IMR-90 (cell line): ENCODE measurements at regions not wholly inside any gene's neighbourhood (a gene's known extent, or its start where the extent isn't known, plus 50 kb on each side); places are given as distances from the start of the nearest gene placed in this dataset.

ENCODE experiments used
- ATAC-seq: fragments of 200-7000 bp; cut with Tn5 transposase; 2 replicates; pipeline ENCODE4 v1.9.1; 2020; ENCODE audit warnings: low read depth, mild to moderate bottlenecking, moderate library complexity
- BruUV-seq: library from RNA; stranded (reverse); fragments of 400-500 nt; replicated peaks from 2 replicates; lab custom pipeline; 2021; lab: Mats Ljungman, UMichigan
- CTCF ChIA-PET: fragments of 300-600 bp; formaldehyde crosslinking; extraction: SDS; loops from one replicate; lab custom pipeline; 2021; ENCODE audit warnings: antibody characterized with exemption; lab: Yijun Ruan, JAX
- POLR2A ChIA-PET: fragments of 300-600 bp; sonication (Branson Sonifier 250); formaldehyde crosslinking; loops from one replicate; lab custom pipeline; 2022; ENCODE audit warnings: antibody characterized with exemption; ENCODE audit not compliant: unreplicated experiment; lab: Charles Lee
- DNase-seq: peaks from one replicate; pipeline ENCODE4 v3.0.0; 2013
- H2AFZ ChIP-seq: replicated peaks from 2 replicates; pipeline ENCODE3; 2013; ENCODE audit warnings: low read length, mild to moderate bottlenecking; ENCODE audit not compliant: poor library complexity
- H2AK5ac ChIP-seq: 2 replicates; pipeline ENCODE4 v1.6.1; 2013; ENCODE audit warnings: low read depth, low read length, inconsistent platforms
- H2AK9ac ChIP-seq: replicated peaks from 2 replicates; pipeline ENCODE3; 2013; ENCODE audit warnings: mild to moderate bottlenecking, low read depth, low read length, moderate library complexity; ENCODE audit not compliant: poor library complexity
- H2BK120ac ChIP-seq: 2 replicates; pipeline ENCODE4 v1.6.1; 2013; ENCODE audit warnings: low read depth, low read length, inconsistent platforms
- H2BK15ac ChIP-seq: 3 replicates; pipeline ENCODE4 v1.6.1; 2013; ENCODE audit warnings: low read depth, low read length, inconsistent platforms
- H2BK20ac ChIP-seq: 2 replicates; pipeline ENCODE4 v1.6.1; 2013; ENCODE audit warnings: low read depth, mild to moderate bottlenecking, inconsistent platforms, low read length, moderate library complexity
- H2BK5ac ChIP-seq: 2 replicates; pipeline ENCODE4 v1.6.1; 2013; ENCODE audit warnings: mild to moderate bottlenecking, low read depth, low read length, inconsistent platforms; ENCODE audit not compliant: poor library complexity, severe bottlenecking
- H3K14ac ChIP-seq: replicated peaks from 2 replicates; pipeline ENCODE4 v1.6.1; 2013; ENCODE audit warnings: low read depth, low read length, inconsistent platforms
- H3K18ac ChIP-seq: 2 replicates; pipeline ENCODE4 v1.6.1; 2013; ENCODE audit warnings: low read depth, low read length, control low read depth
- H3K23ac ChIP-seq: 2 replicates; pipeline ENCODE4 v1.6.1; 2013; ENCODE audit warnings: low read depth, low read length, inconsistent platforms
- H3K27ac ChIP-seq: 2 replicates; pipeline ENCODE4 v1.5.1; 2013; ENCODE audit warnings: mild to moderate bottlenecking, control low read depth, low read length; ENCODE audit not compliant: insufficient read depth
- H3K27me3 ChIP-seq: 2 replicates; pipeline ENCODE4 v1.6.1; 2013; ENCODE audit warnings: low read length; ENCODE audit not compliant: control insufficient read depth, insufficient read depth
- H3K36me3 ChIP-seq: 2 replicates; pipeline ENCODE4 v1.6.1; 2013; ENCODE audit warnings: low read length, mixed read lengths; ENCODE audit not compliant: control insufficient read depth, insufficient read depth
- H3K4ac ChIP-seq: 2 replicates; pipeline ENCODE4 v1.6.1; 2013; ENCODE audit warnings: low read depth, low read length, inconsistent platforms
- H3K4me1 ChIP-seq: 2 replicates; pipeline ENCODE4 v1.6.1; 2013; ENCODE audit warnings: low read length, mixed read lengths; ENCODE audit not compliant: control insufficient read depth, insufficient read depth
- H3K4me2 ChIP-seq: 2 replicates; pipeline ENCODE4 v1.6.1; 2013; ENCODE audit warnings: low read depth, mild to moderate bottlenecking, control low read depth, low read length, moderate library complexity
- H3K4me3 ChIP-seq: 2 replicates; pipeline ENCODE4 v1.5.1; 2013; ENCODE audit warnings: low read depth, mild to moderate bottlenecking, control low read depth, low read length, moderate library complexity; ENCODE audit not compliant: insufficient read depth
- H3K56ac ChIP-seq: 2 replicates; pipeline ENCODE4 v1.6.1; 2013; ENCODE audit warnings: low read length, inconsistent platforms; ENCODE audit not compliant: insufficient read depth; ENCODE audit errors: extremely low read depth
- H3K79me1 ChIP-seq, 2 experiments: 2 replicates each; pipeline ENCODE4 v1.6.1; 2013; ENCODE audit warnings: low read length in 2 of 2, inconsistent platforms in 1 of 2, low read depth in 1 of 2
- H3K9ac ChIP-seq: 2 replicates; pipeline ENCODE4 v1.6.1; 2013; ENCODE audit warnings: low read depth, low read length, control low read depth
- H3K9me1 ChIP-seq: 2 replicates; pipeline ENCODE4 v1.6.1; 2013; ENCODE audit warnings: low read length, inconsistent platforms; ENCODE audit not compliant: insufficient read depth
- H3K9me3 ChIP-seq: 2 replicates; pipeline ENCODE4 v1.6.1; 2013; ENCODE audit warnings: low read length; ENCODE audit not compliant: control insufficient read depth, insufficient read depth
- H4K20me1 ChIP-seq: 2 replicates; pipeline ENCODE4 v1.6.1; 2013; ENCODE audit warnings: low read length, inconsistent platforms; ENCODE audit not compliant: insufficient read depth
- H4K5ac ChIP-seq: 2 replicates; pipeline ENCODE4 v1.6.1; 2013; ENCODE audit warnings: mild to moderate bottlenecking, low read depth, low read length, control low read depth
- H4K8ac ChIP-seq, 2 experiments: 2 replicates each; pipeline ENCODE4 v1.6.1; 2013; ENCODE audit warnings: low read depth in 2 of 2, low read length in 2 of 2, control low read depth in 1 of 2, inconsistent platforms in 1 of 2
- H4K91ac ChIP-seq: 2 replicates; pipeline ENCODE4 v1.6.1; 2013; ENCODE audit warnings: low read depth, low read length, inconsistent platforms; ENCODE audit not compliant: insufficient read depth
- CHD1 ChIP-seq: IDR thresholded peaks from 2 replicates; pipeline ENCODE4 v1.6.1; 2012; ENCODE audit warnings: low read depth, low read length, improper control_type of control experiment
- CTCF ChIP-seq: conservative IDR thresholded peaks from 2 replicates; pipeline ENCODE4 v1.5.1; 2012; ENCODE audit warnings: mild to moderate bottlenecking, low read depth, low read length, improper control_type of control experiment
- MAFK ChIP-seq: IDR thresholded peaks from 2 replicates; pipeline ENCODE4 v1.6.1; 2012; ENCODE audit warnings: low read depth, low read length, improper control_type of control experiment
- MXI1 ChIP-seq: IDR thresholded peaks from 2 replicates; pipeline ENCODE4 v1.6.1; 2012; ENCODE audit warnings: low read depth, mild to moderate bottlenecking, low read length, moderate library complexity, borderline replicate concordance
- RCOR1 ChIP-seq: IDR thresholded peaks from 2 replicates; pipeline ENCODE4 v1.6.1; 2012; ENCODE audit warnings: mild to moderate bottlenecking, low read length, improper control_type of control experiment; ENCODE audit not compliant: insufficient replicate concordance
- RFX5 ChIP-seq: IDR thresholded peaks from 2 replicates; pipeline ENCODE4 v1.8.0; 2012; ENCODE audit warnings: low read depth, mild to moderate bottlenecking, low read length, moderate library complexity
- WGBS, 2 experiments: methylation state at CpG; one replicate each; pipeline versions ENCODE4 v1.1.5 to v1.1.7; 2013; ENCODE audit warnings: missing lambda C conversion rate in 2 of 2; ENCODE audit not compliant: insufficient read length in 1 of 2; ENCODE audit errors: extremely low coverage in 2 of 2; 5-methylcytosine and 5-hydroxymethylcytosine counted together
- dilution Hi-C: fragments of 300-500 bp; cut with HindIII; formaldehyde crosslinking; loops from one replicate; pipeline ENCODE4 v1.14.3; 2018; ENCODE audit warnings: low sequenced_read_pairs; ENCODE audit not compliant: unreplicated experiment
- in situ Hi-C: fragments of 300-500 bp; cut with MboI; formaldehyde crosslinking; loops from 3 replicates; pipeline ENCODE4 v1.14.3; 2019; ENCODE audit warnings: low sequenced_read_pairs, inconsistent platforms, mixed read lengths
- intact Hi-C: fragments of 100-400 bp; cut with micrococcal nuclease; formaldehyde crosslinking; loops from 2 replicates; pipeline ENCODE4 v1.10.0; 2022
- TF ChIP-seq, protein P1 (sequence below): fragments of 150-350 bp; IDR thresholded peaks from 2 replicates; pipeline ENCODE4 v1.6.1; 2016; ENCODE audit warnings: low read depth, mild to moderate bottlenecking, low read length, moderate library complexity, borderline replicate concordance
- TF ChIP-seq, protein P2 (sequence below): fragments of 150-350 bp; IDR thresholded peaks from 2 replicates; pipeline ENCODE4 v1.6.1; 2017; ENCODE audit warnings: mild to moderate bottlenecking, antibody characterized with exemption, low read length, low read depth

DNA sequence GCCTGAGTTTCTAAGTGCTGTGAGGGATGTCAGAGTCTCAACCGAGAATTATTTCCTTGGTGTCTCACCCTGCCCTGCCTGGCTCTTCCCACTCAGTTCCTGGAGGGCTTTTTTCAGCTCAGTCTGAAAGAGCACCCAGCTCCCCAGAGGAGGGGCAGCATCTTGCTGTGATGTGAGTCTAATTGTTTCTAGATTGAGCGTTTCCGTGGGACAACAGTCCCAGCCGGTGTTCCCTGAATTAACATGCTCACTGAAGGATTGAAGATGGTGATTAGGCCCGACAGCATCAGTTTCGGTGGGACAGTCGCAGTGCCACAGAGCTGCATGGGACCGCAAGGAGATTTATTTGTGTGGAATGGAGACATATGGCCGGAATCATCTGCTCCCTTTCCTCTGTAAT is 587.6 kb downstream of the DHX35 start:
- no peak overlapping the region for H4K91ac ChIP-seq
- no peak overlapping the region for H4K8ac ChIP-seq
- no TSS peak for BruUV-seq
- H3K27ac ChIP-seq = no peak overlapping the region
- H3K79me1 ChIP-seq = no peaks in the 10 kb centered on the region
- no peak overlapping the region for H2BK15ac ChIP-seq
- H3K18ac ChIP-seq = no peak overlapping the region
- no peaks in the 10 kb centered on the region for H3K36me3 ChIP-seq
- no peak overlapping the region for H2AK5ac ChIP-seq
- intact Hi-C loops = no loop called here
- dilution Hi-C loops = no loop called here
- no peaks in the 10 kb centered on the region for H3K9me1 ChIP-seq
- no peak overlapping the region for H3K4ac ChIP-seq
- H2AK9ac ChIP-seq = no peak overlapping the region
- DNase-seq (no peak), ATAC-seq (no peak)
- H3K4me2 ChIP-seq = no peak overlapping the region
- H3K9me3 ChIP-seq = peaks cover 8% of the 10 kb centered on the region
- WGBS, 2 experiments = 55% methylated on average over 3 of the region's 9 CpGs; no CpG with 5 or more reads in 1 of the 2 experiments
- no peak overlapping the region for H3K9ac ChIP-seq
- in situ Hi-C loops = no loop called here
- no peaks in the 10 kb centered on the region for H3K4me1 ChIP-seq
- TF ChIP-seq MXI1 (no peak), RCOR1 (no peak), CTCF (no peak), MAFK (no peak), RFX5 (no peak), CHD1 (no peak)
- TF ChIP-seq, protein P1, sequence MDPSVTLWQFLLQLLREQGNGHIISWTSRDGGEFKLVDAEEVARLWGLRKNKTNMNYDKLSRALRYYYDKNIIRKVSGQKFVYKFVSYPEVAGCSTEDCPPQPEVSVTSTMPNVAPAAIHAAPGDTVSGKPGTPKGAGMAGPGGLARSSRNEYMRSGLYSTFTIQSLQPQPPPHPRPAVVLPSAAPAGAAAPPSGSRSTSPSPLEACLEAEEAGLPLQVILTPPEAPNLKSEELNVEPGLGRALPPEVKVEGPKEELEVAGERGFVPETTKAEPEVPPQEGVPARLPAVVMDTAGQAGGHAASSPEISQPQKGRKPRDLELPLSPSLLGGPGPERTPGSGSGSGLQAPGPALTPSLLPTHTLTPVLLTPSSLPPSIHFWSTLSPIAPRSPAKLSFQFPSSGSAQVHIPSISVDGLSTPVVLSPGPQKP = no peak
- TF ChIP-seq, protein P2, sequence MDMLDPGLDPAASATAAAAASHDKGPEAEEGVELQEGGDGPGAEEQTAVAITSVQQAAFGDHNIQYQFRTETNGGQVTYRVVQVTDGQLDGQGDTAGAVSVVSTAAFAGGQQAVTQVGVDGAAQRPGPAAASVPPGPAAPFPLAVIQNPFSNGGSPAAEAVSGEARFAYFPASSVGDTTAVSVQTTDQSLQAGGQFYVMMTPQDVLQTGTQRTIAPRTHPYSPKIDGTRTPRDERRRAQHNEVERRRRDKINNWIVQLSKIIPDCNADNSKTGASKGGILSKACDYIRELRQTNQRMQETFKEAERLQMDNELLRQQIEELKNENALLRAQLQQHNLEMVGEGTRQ = no peak
- no peak overlapping the region for H2BK5ac ChIP-seq
- H3K23ac ChIP-seq = no peak overlapping the region
- H3K56ac ChIP-seq = no peak overlapping the region
- no peak overlapping the region for H4K5ac ChIP-seq
- no peaks in the 10 kb centered on the region for H4K20me1 ChIP-seq
- POLR2A ChIA-PET = no interaction called here
- no peak overlapping the region for H3K4me3 ChIP-seq
- no peaks in the 10 kb centered on the region for H3K27me3 ChIP-seq
- H2BK120ac ChIP-seq = no peak overlapping the region
- CTCF ChIA-PET = no interaction called here
- H2AFZ ChIP-seq = no peak overlapping the region
- no peak overlapping the region for H3K14ac ChIP-seq
- no peak overlapping the region for H2BK20ac ChIP-seq
